Neuron (in vitro differentiated cells): ENCODE measurements at regions not wholly inside any gene's neighbourhood (a gene's known extent, or its start where the extent isn't known, plus 50 kb on each side); places are given as distances from the start of the nearest gene placed in this dataset.

Experiments
- H2AFZ ChIP-seq: one replicate; pipeline ENCODE4 v1.6.1; 2013; ENCODE audit warnings: low read depth, mild to moderate bottlenecking, inconsistent platforms, low read length, moderate library complexity
- H3K27me3 ChIP-seq: one replicate; pipeline ENCODE4 v1.6.1; 2013; ENCODE audit warnings: low read length; ENCODE audit not compliant: insufficient read depth
- H3K36me3 ChIP-seq: one replicate; pipeline ENCODE4 v1.6.1; 2013; ENCODE audit warnings: low read length; ENCODE audit not compliant: insufficient read depth
- H3K4me1 ChIP-seq: one replicate; pipeline ENCODE4 v1.6.1; 2013; ENCODE audit warnings: low read length; ENCODE audit not compliant: insufficient read depth
- H3K4me3 ChIP-seq: 2 replicates; pipeline ENCODE4 v1.5.1; 2013; ENCODE audit warnings: mild to moderate bottlenecking, low read length, moderate library complexity
- H3K9me3 ChIP-seq: one replicate; pipeline ENCODE4 v1.6.1; 2013; ENCODE audit warnings: low read length

DNA sequence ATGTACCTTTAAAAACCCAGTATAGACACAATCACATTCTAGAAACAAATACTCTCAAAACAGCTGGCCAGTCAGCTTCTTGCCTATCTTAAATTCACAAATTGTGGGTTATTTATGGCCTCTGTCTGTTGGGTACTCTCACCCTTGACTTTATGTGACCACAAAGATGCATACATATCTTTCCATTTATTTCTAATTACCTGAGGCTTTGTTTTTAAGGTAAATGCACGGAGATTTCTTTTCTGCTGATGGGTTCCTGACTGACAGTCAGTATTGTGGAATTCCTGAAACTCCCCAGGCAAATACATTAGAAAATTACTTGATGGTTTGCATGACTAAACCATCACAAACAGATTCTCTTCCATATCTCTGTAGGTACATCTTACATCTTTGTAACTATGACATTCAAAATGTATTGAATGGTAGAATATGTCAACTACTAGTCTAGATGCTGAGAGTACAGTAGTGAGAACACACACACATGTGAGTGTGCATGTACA is 107.7 kb downstream of the EDEM1 start:
- no peaks in the 10 kb centered on the region for H3K27me3 ChIP-seq
- H2AFZ ChIP-seq: no peak overlapping the region
- H3K9me3 ChIP-seq: no peaks in the 10 kb centered on the region
- H3K4me1 ChIP-seq: no peaks in the 10 kb centered on the region
- H3K4me3 ChIP-seq: no peak overlapping the region
- no peaks in the 10 kb centered on the region for H3K36me3 ChIP-seq

DNA sequence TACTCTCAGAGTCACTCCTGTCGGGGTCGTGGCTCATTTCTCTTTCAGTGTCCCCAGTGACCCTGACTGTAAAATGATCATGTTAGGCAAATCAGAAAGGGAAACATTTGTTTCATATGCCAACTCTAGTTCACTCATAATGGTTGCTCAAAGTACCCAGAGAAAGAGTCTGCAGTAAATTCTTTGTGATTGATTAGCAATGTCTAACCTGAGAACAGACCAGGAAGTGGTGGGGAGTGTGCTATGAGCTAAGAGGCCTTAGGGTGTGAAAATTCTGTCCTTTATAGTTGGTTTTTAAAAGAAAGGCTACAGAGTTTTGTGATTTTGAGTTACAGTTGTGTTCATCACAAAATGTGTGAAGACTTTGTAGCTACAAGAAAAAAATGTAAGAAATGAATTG is 108.9 kb downstream of the EDEM1 start:
- no peaks in the 10 kb centered on the region for H3K27me3 ChIP-seq
- H2AFZ ChIP-seq: no peak overlapping the region
- no peaks in the 10 kb centered on the region for H3K9me3 ChIP-seq
- no peaks in the 10 kb centered on the region for H3K36me3 ChIP-seq
- H3K4me3 ChIP-seq: no peak overlapping the region
- H3K4me1 ChIP-seq: no peaks in the 10 kb centered on the region

DNA sequence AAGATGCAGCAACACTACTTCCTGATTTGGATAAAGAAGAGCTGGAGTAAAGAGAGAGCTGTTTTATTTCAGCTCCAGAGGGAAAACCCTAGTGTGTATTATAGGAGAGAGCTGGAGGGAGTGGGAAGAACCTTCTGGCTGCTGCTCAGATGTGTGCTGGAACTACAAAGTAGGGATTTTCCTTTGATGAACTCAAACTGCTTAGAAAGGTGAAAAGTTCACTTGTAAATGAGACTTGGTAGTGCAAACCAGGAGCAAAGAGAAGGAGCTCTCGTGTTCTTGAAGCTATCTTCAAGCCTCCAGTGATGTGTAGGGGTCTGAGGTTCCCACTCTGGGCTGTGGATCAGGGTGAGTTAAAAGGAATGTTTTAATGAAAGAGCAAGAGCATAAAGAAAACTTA is 110.4 kb downstream of the EDEM1 start:
- Histone ChIP-seq H2AFZ (no peak overlapping the region), H3K27me3 (no peaks in the 10 kb centered on the region), H3K9me3 (no peaks in the 10 kb centered on the region), H3K4me3 (no peak overlapping the region), H3K4me1 (no peaks in the 10 kb centered on the region), H3K36me3 (no peaks in the 10 kb centered on the region)

DNA sequence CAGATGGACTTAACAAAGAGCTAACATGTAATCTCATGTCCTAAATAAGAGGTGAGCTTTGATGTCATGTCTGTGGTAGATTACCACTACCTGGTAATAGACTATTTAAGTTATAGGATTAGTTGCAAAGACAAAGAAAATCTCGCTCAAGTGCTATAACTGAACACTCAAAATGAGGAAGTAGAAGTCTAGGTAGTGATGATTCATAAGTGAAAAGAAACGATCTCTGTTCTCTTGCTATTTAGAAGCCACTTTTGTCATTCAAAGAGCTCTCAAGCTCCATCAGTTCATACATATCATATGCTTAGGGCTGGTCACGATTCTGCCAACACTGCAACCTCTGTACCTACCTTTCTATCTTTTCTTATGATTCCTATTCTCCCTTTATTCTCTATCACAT is 110.9 kb downstream of the EDEM1 start:
- H3K4me3 ChIP-seq: no peak overlapping the region
- H3K4me1 ChIP-seq: no peaks in the 10 kb centered on the region
- H3K36me3 ChIP-seq: no peaks in the 10 kb centered on the region
- H3K27me3 ChIP-seq: no peaks in the 10 kb centered on the region
- no peaks in the 10 kb centered on the region for H3K9me3 ChIP-seq
- H2AFZ ChIP-seq: no peak overlapping the region

DNA sequence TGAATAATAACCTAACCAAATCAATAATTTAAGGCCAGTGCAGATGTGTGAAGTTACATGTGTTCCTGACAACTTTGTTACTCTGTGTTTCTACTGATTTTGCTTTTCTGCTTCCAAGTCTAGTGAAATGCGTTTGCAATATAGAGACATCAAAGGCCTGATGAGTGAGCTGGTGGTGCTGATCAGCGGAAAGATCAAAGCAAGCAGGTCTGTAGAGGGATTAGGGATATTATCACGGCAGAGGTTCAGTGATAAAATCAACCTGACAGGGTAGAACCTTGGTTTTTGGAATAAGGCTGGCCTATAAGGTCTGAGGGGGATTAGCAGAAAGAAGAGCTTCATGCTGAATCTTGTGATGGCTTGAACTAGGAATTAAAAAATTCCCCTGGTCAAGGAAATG is 111.7 kb downstream of the EDEM1 start:
- H3K4me1 ChIP-seq: no peaks in the 10 kb centered on the region
- no peaks in the 10 kb centered on the region for H3K27me3 ChIP-seq
- H3K9me3 ChIP-seq: no peaks in the 10 kb centered on the region
- no peaks in the 10 kb centered on the region for H3K36me3 ChIP-seq
- no peak overlapping the region for H2AFZ ChIP-seq
- H3K4me3 ChIP-seq: no peak overlapping the region

DNA sequence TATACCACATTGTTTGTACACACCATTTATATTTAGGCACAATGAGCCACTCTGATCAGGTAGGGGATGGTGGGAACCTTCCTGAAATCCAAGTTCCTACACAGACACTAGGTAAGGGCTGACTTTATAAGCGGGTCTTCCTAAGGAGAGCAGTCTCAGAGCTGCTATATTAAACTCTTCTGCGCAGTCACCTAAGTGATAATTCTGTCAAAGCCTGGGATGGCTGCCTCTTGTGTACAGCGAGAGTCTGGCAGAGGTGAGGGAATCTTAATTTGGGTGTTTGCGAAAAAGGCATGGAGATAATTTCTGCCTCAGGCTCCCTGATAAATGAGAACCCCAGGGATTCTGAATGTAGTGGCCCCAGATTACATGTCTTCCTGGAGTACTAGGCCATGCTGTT is 113.1 kb downstream of the EDEM1 start:
- Histone ChIP-seq H3K4me3 (no peak overlapping the region), H3K36me3 (no peaks in the 10 kb centered on the region), H3K27me3 (no peaks in the 10 kb centered on the region), H3K9me3 (no peaks in the 10 kb centered on the region), H2AFZ (no peak overlapping the region), H3K4me1 (no peaks in the 10 kb centered on the region)

DNA sequence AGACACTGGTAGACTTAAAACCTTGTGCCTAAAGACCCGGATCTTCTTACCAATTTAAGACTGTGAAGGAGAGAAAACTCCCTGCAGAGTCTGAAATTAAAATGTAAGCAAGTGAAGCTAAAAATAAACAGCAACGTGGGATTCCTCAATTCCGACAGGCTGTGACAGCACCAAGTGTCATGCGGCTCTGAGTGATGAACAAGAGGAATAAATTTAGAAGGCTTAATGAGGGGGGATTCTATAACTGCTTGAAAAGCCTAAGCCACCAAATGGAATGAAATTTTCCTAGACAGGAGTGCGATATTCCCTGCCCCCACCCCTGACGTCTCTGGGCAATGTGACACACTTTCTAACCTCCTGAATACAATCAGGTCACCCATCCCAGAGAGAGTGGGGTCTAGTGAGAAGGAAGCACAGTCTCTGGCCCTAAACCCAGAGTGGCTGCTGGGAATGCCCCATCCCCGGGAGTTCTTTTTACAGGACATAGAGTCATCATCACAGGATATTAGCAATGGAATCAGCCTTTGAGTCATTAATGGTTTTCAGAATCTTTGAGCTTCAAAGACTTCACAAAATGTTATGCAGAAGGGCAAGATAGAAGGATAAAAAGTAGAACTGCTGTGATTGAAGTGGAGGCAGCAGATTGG is 114.3 kb downstream of the EDEM1 start:
- Histone ChIP-seq H3K4me1 (no peaks in the 10 kb centered on the region), H3K4me3 (no peak overlapping the region), H3K9me3 (no peaks in the 10 kb centered on the region)

DNA sequence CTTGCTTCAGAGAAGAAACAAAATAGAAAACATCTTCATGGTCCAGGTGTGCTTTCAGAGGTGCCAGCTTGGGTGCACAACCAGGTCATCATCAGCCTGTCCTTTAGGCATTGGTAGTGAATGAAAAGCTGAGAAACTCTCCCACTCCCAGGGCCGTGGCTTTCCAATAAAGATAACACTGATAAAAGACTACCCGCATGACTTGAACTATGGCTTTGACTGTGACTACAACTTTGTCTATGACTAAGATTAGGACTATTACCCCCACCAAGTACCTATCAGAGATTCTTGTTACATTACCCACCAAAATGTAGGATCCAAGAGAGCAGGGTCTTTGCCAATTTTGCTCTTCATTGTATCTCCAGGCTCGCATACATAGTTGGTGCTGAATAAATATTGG is 115.2 kb downstream of the EDEM1 start:
- Histone ChIP-seq H2AFZ (no peak overlapping the region), H3K4me3 (no peak overlapping the region), H3K4me1 (no peaks in the 10 kb centered on the region), H3K36me3 (no peaks in the 10 kb centered on the region), H3K9me3 (no peaks in the 10 kb centered on the region), H3K27me3 (no peaks in the 10 kb centered on the region)

More for the DNA sequence above, 114.3 kb downstream of the EDEM1 start:
- H2AFZ ChIP-seq: no peak overlapping the region
- no peaks in the 10 kb centered on the region for H3K27me3 ChIP-seq
- no peaks in the 10 kb centered on the region for H3K36me3 ChIP-seq

DNA sequence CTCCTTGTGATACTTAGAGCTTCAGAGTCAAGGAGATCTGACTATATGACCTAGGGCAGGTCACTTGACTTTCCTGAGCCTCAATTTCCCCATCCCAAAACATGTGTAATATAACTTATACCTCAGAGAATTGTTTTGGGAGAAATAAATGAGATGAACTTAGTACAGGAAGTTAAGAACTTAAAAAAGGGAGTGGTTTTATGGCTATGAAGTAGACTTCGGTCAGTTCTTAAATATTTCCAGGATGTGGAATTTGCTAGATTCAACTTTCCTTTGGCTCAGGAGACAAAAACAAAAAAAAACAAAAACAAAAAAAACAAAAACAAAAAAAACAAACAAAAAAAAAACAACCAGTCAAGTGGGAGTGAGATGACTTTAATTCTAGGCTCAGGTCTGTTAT is 116.7 kb downstream of the EDEM1 start:
- no peaks in the 10 kb centered on the region for H3K27me3 ChIP-seq
- no peak overlapping the region for H2AFZ ChIP-seq
- H3K4me1 ChIP-seq: no peaks in the 10 kb centered on the region
- H3K9me3 ChIP-seq: no peaks in the 10 kb centered on the region
- H3K4me3 ChIP-seq: no peak overlapping the region
- H3K36me3 ChIP-seq: no peaks in the 10 kb centered on the region

DNA sequence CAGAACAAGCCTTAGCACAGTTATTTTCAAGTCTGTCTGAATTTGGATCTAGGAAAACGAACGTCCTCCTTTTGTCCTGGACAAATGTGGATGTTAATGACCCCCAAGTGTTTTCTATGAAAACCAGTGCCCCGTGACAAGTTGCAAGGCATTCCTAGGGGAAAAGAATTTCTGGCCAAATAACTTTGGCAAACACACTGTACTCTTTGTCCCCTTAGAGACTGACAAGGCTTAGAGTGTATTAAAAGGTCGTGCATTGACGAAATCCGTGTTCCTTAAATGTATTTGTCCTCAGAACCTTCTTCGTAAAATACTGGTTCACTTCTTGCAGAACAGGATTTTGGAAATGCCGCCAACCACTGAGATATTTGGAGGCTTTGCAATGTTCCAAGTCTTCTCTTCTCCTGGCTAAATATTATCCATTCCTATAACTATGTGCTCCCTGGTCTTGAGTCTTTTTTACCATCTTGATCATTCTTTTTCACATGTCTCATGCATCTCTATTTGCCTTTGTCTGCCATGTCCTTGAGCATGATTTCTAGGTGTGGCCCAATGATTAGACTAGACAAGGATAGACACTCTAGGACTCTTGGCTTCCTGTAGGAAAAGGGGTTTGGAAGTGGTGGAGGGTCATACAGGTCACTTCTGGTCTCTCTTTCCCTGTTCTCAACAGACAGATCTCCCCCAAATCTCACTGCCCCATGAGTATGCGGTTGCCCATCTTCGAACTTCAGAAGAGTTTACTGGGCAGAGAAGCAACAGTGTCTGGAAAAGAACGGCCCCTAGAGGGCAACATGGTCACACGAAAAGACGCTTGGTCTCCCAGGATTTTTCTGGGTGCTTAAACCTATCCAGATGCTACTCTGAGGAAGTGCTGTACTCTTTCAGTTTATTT is 117.5 kb downstream of the EDEM1 start:
- H3K4me1 ChIP-seq: no peaks in the 10 kb centered on the region
- no peak overlapping the region for H2AFZ ChIP-seq
- no peaks in the 10 kb centered on the region for H3K27me3 ChIP-seq
- no peak overlapping the region for H3K4me3 ChIP-seq
- H3K9me3 ChIP-seq: no peaks in the 10 kb centered on the region
- no peaks in the 10 kb centered on the region for H3K36me3 ChIP-seq

DNA sequence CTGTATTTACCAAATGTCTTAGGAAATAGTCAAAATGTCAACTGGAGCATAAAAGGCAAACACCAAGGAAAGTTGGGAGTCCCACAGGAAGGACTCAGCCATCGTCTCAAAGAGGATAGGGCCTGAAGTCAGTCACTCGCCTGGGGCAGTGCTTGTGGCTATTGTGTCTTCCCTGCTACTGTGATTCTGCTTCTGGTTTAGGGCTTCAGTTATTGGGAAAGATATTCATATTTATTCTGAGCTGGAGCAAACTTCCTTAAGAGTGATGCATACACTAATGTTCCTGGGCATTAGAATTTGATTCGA is 118.1 kb downstream of the EDEM1 start:
- Histone ChIP-seq H2AFZ (no peak overlapping the region), H3K4me3 (no peak overlapping the region), H3K9me3 (no peaks in the 10 kb centered on the region), H3K4me1 (no peaks in the 10 kb centered on the region), H3K27me3 (no peaks in the 10 kb centered on the region), H3K36me3 (no peaks in the 10 kb centered on the region)

DNA sequence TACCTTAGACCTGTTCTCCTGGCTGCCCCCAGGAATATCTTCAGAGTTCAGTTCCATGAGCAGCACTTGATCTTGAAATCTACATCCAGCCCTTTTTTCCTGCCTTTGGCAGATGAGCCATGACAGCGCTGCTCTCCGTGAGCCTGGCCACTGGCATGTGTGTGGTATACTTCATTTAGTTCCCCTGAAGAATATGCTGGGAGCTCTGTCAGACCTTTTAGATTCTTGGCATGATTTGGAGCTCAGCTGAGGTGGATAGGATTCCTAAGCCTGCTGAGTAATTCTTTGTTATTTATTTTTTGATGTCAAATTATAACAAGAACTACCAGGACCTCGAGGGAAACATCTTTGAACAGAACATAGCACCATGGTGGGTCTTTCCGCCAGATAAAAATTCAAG is 121.7 kb downstream of the EDEM1 start:
- no peak overlapping the region for H2AFZ ChIP-seq
- H3K27me3 ChIP-seq: no peaks in the 10 kb centered on the region
- no peaks in the 10 kb centered on the region for H3K9me3 ChIP-seq
- no peaks in the 10 kb centered on the region for H3K4me1 ChIP-seq
- no peaks in the 10 kb centered on the region for H3K36me3 ChIP-seq
- H3K4me3 ChIP-seq: no peak overlapping the region

DNA sequence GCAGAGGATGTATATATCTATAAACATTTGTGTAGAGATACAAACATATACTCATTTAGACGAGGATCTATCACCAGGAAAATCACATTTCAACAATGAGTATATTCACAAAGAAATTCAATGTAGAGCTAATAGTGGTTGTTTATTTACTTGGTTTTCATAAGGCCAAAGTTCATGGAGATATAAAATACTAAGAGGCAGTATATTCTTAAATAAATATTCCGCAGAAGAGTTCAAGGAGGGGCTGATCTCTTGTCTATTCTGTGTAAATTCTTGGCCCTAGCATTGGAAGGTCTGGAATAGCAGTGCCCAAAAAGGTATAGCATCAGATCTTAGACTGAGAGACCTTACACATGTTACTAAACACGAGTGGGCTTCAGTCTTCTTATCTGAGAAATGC is 122.1 kb downstream of the EDEM1 start:
- Histone ChIP-seq H3K9me3 (no peaks in the 10 kb centered on the region), H3K27me3 (no peaks in the 10 kb centered on the region), H2AFZ (no peak overlapping the region), H3K4me3 (no peak overlapping the region), H3K4me1 (no peaks in the 10 kb centered on the region), H3K36me3 (no peaks in the 10 kb centered on the region)
